Heart left ventricle (tissue), 13 donors: ENCODE measurements at regions not wholly inside any gene's neighbourhood (a gene's known extent, or its start where the extent isn't known, plus 50 kb on each side); places are given as distances from the start of the nearest gene placed in this dataset.

Experiments
- POLR2A ChIP-seq, 2 donors: fragments of 450-650 bp; IDR thresholded peaks; one replicate each; pipeline ENCODE4 v1.6.1; 2017; ENCODE audit warnings: antibody characterized with exemption in 2 of 2, mild to moderate bottlenecking in 2 of 2, moderate library complexity in 2 of 2
- TF ChIP-seq, protein P1 (sequence below), 12 donors: fragments of 200-600 bp; sonication (generic) in 4 of 12; IDR thresholded peaks; one replicate each; pipeline versions ENCODE4 v1.5.0 to v1.8.0; 2018 to 2022; ENCODE audit warnings: antibody characterized with exemption in 12 of 12, mild to moderate bottlenecking in 5 of 12
- donor health status: ischemic (EF 13 %, LVEDD 7.1; RV severe dilation, severe dysfunction).
- donor health status: DM: no; HTN: yes; CAD: no.
- donor health status: DM: no; HTN: no; CAD: no.
- donor health status: ischemic (EF 25% LVEDD 6.9; RV normal size, moderate dysfunction).
- donor health status: ischemic (EF 25% LVEDD 5.7; RV mildly dilated, moderate dysfunction).
- donor health status: ischemic (EF 35%, LVEDD 5.7; RV mildly dilated, moderate dysfunction).
- donor health status: nonischemic (EF 11% LVEDD 7.7; RV severe dilation, severe dysfunction).
- donor health status: DM: yes; HTN: yes; CAD: no.
- donor health status: PGD.
- donor health status: ischemic (EF 29% LVEDD 5.4; RV normal size, mild dysfunction).
- donor health status: nonischemic (EF 23%, LVEDD 6.1; RV moderate dilation, normal function).

DNA sequence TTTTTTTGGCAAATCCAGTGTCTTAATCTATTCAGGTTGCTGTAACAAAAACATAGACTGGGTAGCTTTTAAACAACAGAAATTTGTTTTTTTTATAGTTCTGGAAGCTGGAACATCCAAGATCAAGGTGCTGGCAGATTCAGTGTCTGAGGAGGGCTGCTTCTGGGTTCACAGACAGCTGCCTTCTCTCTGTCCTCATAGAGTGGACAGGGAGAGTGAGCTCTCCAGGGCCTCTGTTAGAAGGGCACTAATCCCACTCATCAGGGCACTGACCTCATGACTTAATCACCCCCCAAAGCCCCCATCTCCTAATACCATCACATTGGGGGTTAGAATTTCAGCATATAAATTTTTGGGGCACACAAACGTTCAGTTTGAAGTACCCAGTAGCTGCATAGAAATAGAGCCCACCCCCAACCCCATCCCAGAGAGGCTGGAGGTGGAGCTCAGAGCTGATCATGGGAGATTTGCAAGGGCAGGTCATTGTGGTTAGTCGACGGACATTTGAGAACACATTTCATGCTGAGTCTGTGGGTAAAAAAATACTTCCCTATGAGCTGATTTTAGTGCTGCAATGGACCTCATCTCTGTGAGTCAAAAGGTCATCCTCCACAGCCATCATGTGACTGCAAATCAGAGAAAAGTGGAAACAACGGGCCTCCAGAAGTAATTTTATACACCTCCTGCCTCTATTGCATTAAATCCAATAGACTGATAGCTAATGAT is 203.1 kb upstream of the CADM1 start:
- TF ChIP-seq, protein P1, sequence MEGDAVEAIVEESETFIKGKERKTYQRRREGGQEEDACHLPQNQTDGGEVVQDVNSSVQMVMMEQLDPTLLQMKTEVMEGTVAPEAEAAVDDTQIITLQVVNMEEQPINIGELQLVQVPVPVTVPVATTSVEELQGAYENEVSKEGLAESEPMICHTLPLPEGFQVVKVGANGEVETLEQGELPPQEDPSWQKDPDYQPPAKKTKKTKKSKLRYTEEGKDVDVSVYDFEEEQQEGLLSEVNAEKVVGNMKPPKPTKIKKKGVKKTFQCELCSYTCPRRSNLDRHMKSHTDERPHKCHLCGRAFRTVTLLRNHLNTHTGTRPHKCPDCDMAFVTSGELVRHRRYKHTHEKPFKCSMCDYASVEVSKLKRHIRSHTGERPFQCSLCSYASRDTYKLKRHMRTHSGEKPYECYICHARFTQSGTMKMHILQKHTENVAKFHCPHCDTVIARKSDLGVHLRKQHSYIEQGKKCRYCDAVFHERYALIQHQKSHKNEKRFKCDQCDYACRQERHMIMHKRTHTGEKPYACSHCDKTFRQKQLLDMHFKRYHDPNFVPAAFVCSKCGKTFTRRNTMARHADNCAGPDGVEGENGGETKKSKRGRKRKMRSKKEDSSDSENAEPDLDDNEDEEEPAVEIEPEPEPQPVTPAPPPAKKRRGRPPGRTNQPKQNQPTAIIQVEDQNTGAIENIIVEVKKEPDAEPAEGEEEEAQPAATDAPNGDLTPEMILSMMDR (IDR thresholded peaks at IDR 0.05) = no peak
- TF ChIP-seq POLR2A (IDR thresholded peaks at IDR 0.05) = no peak
